ENCODE measurements at regions not wholly inside any gene's neighbourhood (a gene's known extent, or its start where the extent isn't known, plus 50 kb on each side); places are given as distances from the start of the nearest gene placed in this dataset.
A peak's percentile ranks its signal among the peaks of the same experiment; 100 is the strongest.

DNA sequence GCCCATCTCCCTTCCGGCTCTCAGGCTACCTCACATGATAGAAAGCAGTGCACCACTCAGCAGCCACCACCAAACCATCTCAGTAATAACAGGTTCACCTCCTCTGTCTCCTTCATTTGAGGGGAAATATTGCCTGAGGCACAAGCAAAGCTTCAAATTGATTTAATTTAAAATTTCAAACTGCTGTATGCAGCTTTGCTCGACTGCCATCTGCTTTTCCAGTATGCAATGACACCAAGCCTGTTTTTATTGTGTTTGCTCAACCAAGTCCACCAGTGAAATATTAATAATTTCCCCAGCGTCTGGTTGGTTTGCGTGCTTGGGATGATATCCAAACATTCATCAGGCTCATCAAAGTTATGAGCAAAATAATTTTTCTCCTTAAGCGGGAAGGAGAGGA lies 552.4 kb upstream of the DAB1 start:
- H3K4me3 ChIP-seq, result no peak overlapping the region
- no peaks in the 10 kb centered on the region for H3K27me3 ChIP-seq
- intact Hi-C loops (cut with DNase I), result no loop called here
- no peaks in the 10 kb centered on the region for H3K36me3 ChIP-seq
- DNase-seq, result no peak
- peaks cover 0 to 22% (median 0%) of the 10 kb centered on the region in 12 donors for H3K9me3 ChIP-seq
- H3K27ac ChIP-seq, result no peak overlapping the region
- WGBS, 4 donors, result 78 to 82% (median 81%) methylated on average over 5 of the region's 5 CpGs
- H3K4me1 ChIP-seq, result no peaks in the 10 kb centered on the region
- TF ChIP-seq, protein P1, sequence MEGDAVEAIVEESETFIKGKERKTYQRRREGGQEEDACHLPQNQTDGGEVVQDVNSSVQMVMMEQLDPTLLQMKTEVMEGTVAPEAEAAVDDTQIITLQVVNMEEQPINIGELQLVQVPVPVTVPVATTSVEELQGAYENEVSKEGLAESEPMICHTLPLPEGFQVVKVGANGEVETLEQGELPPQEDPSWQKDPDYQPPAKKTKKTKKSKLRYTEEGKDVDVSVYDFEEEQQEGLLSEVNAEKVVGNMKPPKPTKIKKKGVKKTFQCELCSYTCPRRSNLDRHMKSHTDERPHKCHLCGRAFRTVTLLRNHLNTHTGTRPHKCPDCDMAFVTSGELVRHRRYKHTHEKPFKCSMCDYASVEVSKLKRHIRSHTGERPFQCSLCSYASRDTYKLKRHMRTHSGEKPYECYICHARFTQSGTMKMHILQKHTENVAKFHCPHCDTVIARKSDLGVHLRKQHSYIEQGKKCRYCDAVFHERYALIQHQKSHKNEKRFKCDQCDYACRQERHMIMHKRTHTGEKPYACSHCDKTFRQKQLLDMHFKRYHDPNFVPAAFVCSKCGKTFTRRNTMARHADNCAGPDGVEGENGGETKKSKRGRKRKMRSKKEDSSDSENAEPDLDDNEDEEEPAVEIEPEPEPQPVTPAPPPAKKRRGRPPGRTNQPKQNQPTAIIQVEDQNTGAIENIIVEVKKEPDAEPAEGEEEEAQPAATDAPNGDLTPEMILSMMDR (IDR thresholded peaks at IDR 0.05), result no peak
- no peak for TF ChIP-seq POLR2A (IDR thresholded peaks at IDR 0.05)
- no peak for ATAC-seq

GRCh38 chr1:57968321-57968720 lies 544.5 kb upstream of the DAB1 start:
- 78 to 88% (median 86%) methylated on average over 5 of the region's 5 CpGs for WGBS, 4 donors
- intact Hi-C loops (cut with DNase I), result no loop called here
- Histone ChIP-seq H3K36me3 (no peaks in the 10 kb centered on the region), H3K27me3 (no peaks in the 10 kb centered on the region), H3K9me3 (peaks cover 0 to 7% (median 0%) of the 10 kb centered on the region in 12 donors), H3K4me3 (no peak overlapping the region), H3K27ac (no peak overlapping the region), H3K4me1 (no peaks in the 10 kb centered on the region)
- ATAC-seq, result no peak
- TF ChIP-seq, protein P1 (IDR thresholded peaks at IDR 0.05), result no peak
- no peak for TF ChIP-seq POLR2A (IDR thresholded peaks at IDR 0.05)
- no peak for DNase-seq

DNA sequence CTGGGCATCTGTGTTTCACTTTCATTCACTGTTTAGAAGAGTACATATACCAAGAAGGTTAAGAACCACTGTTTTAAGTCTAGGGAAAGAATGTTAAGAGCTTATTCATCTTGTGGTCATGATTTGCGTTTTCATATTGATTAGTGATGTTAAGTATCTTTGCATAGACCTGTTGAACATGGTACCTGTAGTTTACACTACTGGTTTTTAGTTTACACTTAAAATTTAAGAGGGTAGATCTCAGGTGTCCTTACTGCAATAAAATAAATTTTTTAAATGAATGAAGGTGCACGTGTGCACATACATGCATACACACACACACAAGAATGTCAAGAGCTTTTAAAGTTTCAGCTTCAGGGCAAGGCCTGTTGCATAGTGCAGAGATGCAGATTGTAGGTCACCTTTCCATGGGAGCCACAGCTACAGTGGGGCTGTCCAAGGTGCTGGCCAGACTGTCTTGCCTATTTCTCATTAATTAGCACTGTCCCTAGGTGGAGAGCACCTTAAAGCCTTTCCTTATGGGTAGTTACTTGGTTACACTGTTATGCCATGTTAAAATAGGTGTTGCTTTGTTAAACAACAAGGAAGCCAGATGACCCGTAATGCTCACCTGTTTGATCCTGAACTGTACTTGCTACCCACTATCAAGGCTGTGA lies 543.0 kb upstream of the DAB1 start:
- ATAC-seq (peak in 2 of 4 donors; percentile 41 to 70), DNase-seq (no peak)
- Histone ChIP-seq H3K4me3 (no peak overlapping the region), H3K27me3 (no peaks in the 10 kb centered on the region), H3K9me3 (no peaks in the 10 kb centered on the region), H3K36me3 (no peaks in the 10 kb centered on the region), H3K27ac (no peak overlapping the region), H3K4me1 (no peaks in the 10 kb centered on the region)
- intact Hi-C loops (cut with DNase I), result no loop called here
- 57 to 61% (median 58%) methylated on average over 3 of the region's 3 CpGs for WGBS, 4 donors
- TF ChIP-seq, protein P1 (IDR thresholded peaks at IDR 0.05), result no peak
- TF ChIP-seq POLR2A (IDR thresholded peaks at IDR 0.05), result no peak

DNA sequence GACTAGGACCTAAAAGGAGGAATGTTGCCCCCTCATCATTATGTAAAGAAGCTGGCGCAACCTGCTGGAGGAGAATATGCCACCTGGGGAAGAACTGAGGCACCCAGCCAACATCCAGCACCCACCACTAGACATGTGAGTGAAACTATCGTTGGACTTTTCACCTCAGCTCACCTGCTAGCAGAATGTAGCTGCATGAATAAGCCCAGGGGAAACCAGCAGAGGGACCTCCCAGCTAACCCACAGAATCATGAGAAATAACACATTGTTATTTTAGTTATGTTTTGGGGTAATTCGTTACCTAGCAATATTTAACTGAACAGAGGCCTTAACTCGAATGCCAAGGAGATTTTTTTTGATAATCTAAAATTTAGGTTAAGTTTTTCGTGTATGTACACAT lies 542.5 kb upstream of the DAB1 start:
- no peaks in the 10 kb centered on the region for H3K27me3 ChIP-seq
- H3K4me3 ChIP-seq, result no peak overlapping the region
- H3K27ac ChIP-seq, result no peak overlapping the region
- intact Hi-C loops (cut with DNase I), result no loop called here
- 58 to 76% (median 65%) methylated on average over 5 of the region's 5 CpGs for WGBS, 4 donors
- no peaks in the 10 kb centered on the region for H3K4me1 ChIP-seq
- no peak for ATAC-seq
- DNase-seq, result no peak
- H3K9me3 ChIP-seq, result no peaks in the 10 kb centered on the region
- H3K36me3 ChIP-seq, result no peaks in the 10 kb centered on the region
- TF ChIP-seq POLR2A (IDR thresholded peaks at IDR 0.05), result no peak
- TF ChIP-seq, protein P1 (IDR thresholded peaks at IDR 0.05), result no peak
